Lung (tissue), 11 donors: ENCODE measurements at regions not wholly inside any gene's neighbourhood (a gene's known extent, or its start where the extent isn't known, plus 50 kb on each side); places are given as distances from the start of the nearest gene placed in this dataset.

Experiments used
- ATAC-seq: fragments of 200-7000 bp; cut with Tn5 transposase; one replicate; pipeline ENCODE4 v1.9.1; 2020; ENCODE audit warnings: moderate number of reproducible peaks; ENCODE audit not compliant: insufficient read depth, low FRiP score
- DNase-seq, 3 donors: peaks; one replicate each; pipeline ENCODE4 v3.0.0-alpha.2; 2013 to 2017
- H3K27ac ChIP-seq, 2 donors: one replicate each; pipeline ENCODE4 v1.5.1; 2013; ENCODE audit warnings: mild to moderate bottlenecking in 2 of 2, moderate library complexity in 2 of 2, control low read depth in 1 of 2, inconsistent platforms in 1 of 2, low read depth in 1 of 2, low read length in 1 of 2
- H3K27me3 ChIP-seq, 3 donors: one replicate each; pipeline ENCODE4 v1.5.1; 2013; ENCODE audit warnings: low read length in 2 of 3; ENCODE audit not compliant: control insufficient read depth in 3 of 3, insufficient read depth in 3 of 3
- H3K36me3 ChIP-seq, 4 donors: one replicate each; pipeline ENCODE4 v1.5.1; 2013; ENCODE audit warnings: low read length in 4 of 4, mild to moderate bottlenecking in 1 of 4, moderate library complexity in 1 of 4; ENCODE audit not compliant: control insufficient read depth in 4 of 4, insufficient read depth in 4 of 4
- H3K4me1 ChIP-seq, 5 donors: one replicate each; pipeline ENCODE4 v1.5.1; 2013; ENCODE audit warnings: low read length in 5 of 5, mild to moderate bottlenecking in 2 of 5, moderate library complexity in 1 of 5; ENCODE audit not compliant: control insufficient read depth in 5 of 5, insufficient read depth in 5 of 5
- H3K4me3 ChIP-seq: one replicate; pipeline ENCODE4 v1.5.1; 2013; ENCODE audit warnings: mild to moderate bottlenecking, control low read depth, moderate library complexity
- H3K9ac ChIP-seq, 2 donors: one replicate each; pipeline ENCODE4 v1.5.1; 2013; ENCODE audit warnings: low read length in 2 of 2, control low read depth in 1 of 2; ENCODE audit not compliant: insufficient read depth in 1 of 2
- H3K9me3 ChIP-seq, 4 donors: one replicate each; pipeline ENCODE4 v1.5.1; 2013; ENCODE audit warnings: low read length in 3 of 4, mild to moderate bottlenecking in 1 of 4, moderate library complexity in 1 of 4; ENCODE audit not compliant: control insufficient read depth in 4 of 4, insufficient read depth in 3 of 4
- CTCF ChIP-seq: IDR thresholded peaks from 2 replicates; pipeline ENCODE4 v1.5.1; 2012; ENCODE audit warnings: mild to moderate bottlenecking; ENCODE audit errors: control extremely low read depth, extremely low read depth
- WGBS, 2 donors: extraction: QIAGEN DNeasy Blood & Tissue Kit; methylation state at CpG; one replicate each; pipeline ENCODE4 v1.1.7; 2013; 5-methylcytosine and 5-hydroxymethylcytosine counted together
- donor health status: control.
- donor health status: control.
- donor health status: Bipolar disorder and iron deficiency.
- donor health status: healthy.
- donor health status: DM: yes; HTN: yes; CAD: no.

- H3K36me3 ChIP-seq: no peaks in the 10 kb centered on the region
- ATAC-seq (no peak), DNase-seq (no peak)
- no peaks in the 10 kb centered on the region for H3K27me3 ChIP-seq
- peaks cover 0 to 17% (median 10%) of the 10 kb centered on the region in 5 donors for H3K4me1 ChIP-seq
- no peak overlapping the region for H3K9ac ChIP-seq
- H3K27ac ChIP-seq: no peak overlapping the region
- H3K9me3 ChIP-seq: no peaks in the 10 kb centered on the region
- 98 to 99% methylated on average over 4 of the region's 4 CpGs for WGBS, 2 donors
- H3K4me3 ChIP-seq: no peak overlapping the region
- no peak for TF ChIP-seq CTCF
Measured at GRCh38 chr15:62790546-62790945, 252.0 kb upstream of the TPM1 start.

- H3K4me3 ChIP-seq: no peak overlapping the region
- H3K9ac ChIP-seq: no peak overlapping the region
- peaks cover 0 to 5% (median 0%) of the 10 kb centered on the region in 5 donors for H3K4me1 ChIP-seq
- TF ChIP-seq CTCF: no peak
- H3K27me3 ChIP-seq: no peaks in the 10 kb centered on the region
- ATAC-seq: no peak
- no peaks in the 10 kb centered on the region for H3K36me3 ChIP-seq
- H3K9me3 ChIP-seq: no peaks in the 10 kb centered on the region
- 70 to 73% methylated on average over 5 of the region's 5 CpGs for WGBS, 2 donors
- peak in 1 of 3 donors; percentile 25 for DNase-seq
- no peak overlapping the region for H3K27ac ChIP-seq
Measured at GRCh38 chr15:62791694-62792093, 250.9 kb upstream of the TPM1 start.

- no peak for DNase-seq
- no peaks in the 10 kb centered on the region for H3K36me3 ChIP-seq
Measured at GRCh38 chr15:62792986-62793751, 249.4 kb upstream of the TPM1 start.

More at GRCh38 chr15:62792986-62793751, 249.4 kb upstream of the TPM1 start:
- WGBS, 2 donors: 88 to 93% methylated on average over 6 of the region's 6 CpGs
- no peaks in the 10 kb centered on the region for H3K27me3 ChIP-seq
- no peak overlapping the region for H3K27ac ChIP-seq
- H3K9ac ChIP-seq: no peak overlapping the region
- TF ChIP-seq CTCF: no peak
- H3K4me3 ChIP-seq: no peak overlapping the region
- H3K9me3 ChIP-seq: no peaks in the 10 kb centered on the region
- H3K4me1 ChIP-seq: peaks cover 0 to 5% (median 0%) of the 10 kb centered on the region in 5 donors
- no peak for ATAC-seq
